ENCODE measurements at regions not wholly inside any gene's neighbourhood (a gene's known extent, or its start where the extent isn't known, plus 50 kb on each side); places are given as distances from the start of the nearest gene placed in this dataset.
"Not testable (repeated sequence)": the region's sequence is repeated elsewhere in the genome, so short reads cannot be mapped to it uniquely, and the experiment has no call there.

DNA sequence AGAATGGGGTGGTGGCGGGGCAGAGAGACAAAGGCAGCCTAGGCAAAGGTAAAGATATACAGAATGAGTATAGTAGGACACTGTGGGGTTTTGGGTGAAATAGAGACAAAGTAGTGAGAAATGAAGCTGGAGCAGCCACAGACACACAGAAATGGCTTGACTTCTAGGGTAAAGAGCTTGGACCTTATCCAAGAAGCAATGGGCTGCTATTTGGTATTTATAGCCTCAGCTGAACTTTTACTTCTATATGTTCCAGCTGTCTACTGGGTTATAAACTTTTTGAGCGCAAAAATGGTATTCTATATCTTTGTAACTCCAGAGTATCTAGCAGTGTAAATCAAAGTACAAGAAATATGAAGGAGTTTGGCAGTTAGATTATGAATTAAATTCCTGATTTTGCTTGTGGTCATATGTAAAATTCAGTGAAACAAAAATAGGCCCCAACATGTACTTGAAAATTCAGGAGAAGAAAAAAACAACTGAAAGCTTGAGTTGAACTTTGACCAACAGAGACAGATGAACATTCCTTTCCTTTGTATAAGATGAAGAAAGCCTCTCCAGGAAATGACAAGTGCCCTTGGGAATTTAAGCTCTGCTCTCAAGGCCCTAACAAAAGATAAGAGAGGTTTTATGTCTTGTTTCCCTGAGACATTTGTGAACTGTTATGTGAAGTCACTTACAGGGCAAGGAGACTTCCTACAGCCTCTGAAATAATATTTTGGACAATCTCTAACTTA, 64.6 kb upstream of the XIST start:
- no peak for DNase-seq (ENCODE audit: low read depth in 6 of 9, low spot score in 9 of 9)
- WGBS, result 92% methylated on average over 2 of the region's 2 CpGs
- Histone ChIP-seq H3K36me3 (ENCODE audit: control insufficient read depth in 2 of 2, insufficient read depth in 2 of 2, low read length in 1 of 2) (no peaks in the 10 kb centered on the region), H3K9me3 (ENCODE audit: control insufficient read depth in 2 of 2, insufficient read depth in 1 of 2, low read length in 1 of 2) (no peaks in the 10 kb centered on the region), H3K4me1 (ENCODE audit: control insufficient read depth in 2 of 2, insufficient read depth in 2 of 2, low read length in 2 of 2) (no peaks in the 10 kb centered on the region), H3K27ac (ENCODE audit: low read depth in 1 of 2, low read length in 1 of 2) (no peak overlapping the region), H3K4me3 (ENCODE audit: low read length in 2 of 2) (no peak overlapping the region), H3K27me3 (ENCODE audit: control insufficient read depth in 2 of 2, insufficient read depth in 1 of 2, low read length in 1 of 2) (no peaks in the 10 kb centered on the region)

DNA sequence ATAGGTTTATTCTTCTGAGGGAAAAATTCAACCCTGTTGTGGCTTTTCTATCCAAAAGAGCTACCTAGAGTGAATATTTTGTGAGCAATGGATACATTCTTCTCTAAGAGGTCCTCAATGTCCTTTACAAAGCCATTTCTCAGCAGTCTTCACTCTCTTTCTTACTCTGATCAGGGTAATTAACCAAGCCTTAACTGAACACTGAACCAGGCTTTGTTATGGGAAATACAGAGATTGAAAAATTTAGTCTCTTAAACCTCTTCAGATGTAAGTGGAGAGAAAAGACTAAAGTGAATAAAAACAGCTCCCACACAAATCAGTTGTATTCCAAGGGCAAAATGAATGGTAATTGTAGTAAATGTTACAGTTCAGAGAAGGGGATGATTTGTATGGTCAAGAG, 64.0 kb upstream of the XIST start:
- Histone ChIP-seq H3K27ac (ENCODE audit: low read depth in 1 of 2, low read length in 1 of 2) (no peak overlapping the region), H3K4me3 (ENCODE audit: low read length in 2 of 2) (no peak overlapping the region), H3K36me3 (ENCODE audit: control insufficient read depth in 2 of 2, insufficient read depth in 2 of 2, low read length in 1 of 2) (no peaks in the 10 kb centered on the region), H3K27me3 (ENCODE audit: control insufficient read depth in 2 of 2, insufficient read depth in 1 of 2, low read length in 1 of 2) (no peaks in the 10 kb centered on the region), H3K9me3 (ENCODE audit: control insufficient read depth in 2 of 2, insufficient read depth in 1 of 2, low read length in 1 of 2) (no peaks in the 10 kb centered on the region), H3K4me1 (ENCODE audit: control insufficient read depth in 2 of 2, insufficient read depth in 2 of 2, low read length in 2 of 2) (no peaks in the 10 kb centered on the region)
- DNase-seq (ENCODE audit: low read depth in 6 of 9, low spot score in 9 of 9), result no peak

- H3K4me3 ChIP-seq (ENCODE audit: low read length in 2 of 2); H3K9me3 ChIP-seq (ENCODE audit: control insufficient read depth in 2 of 2, insufficient read depth in 1 of 2, low read length in 1 of 2); DNase-seq (ENCODE audit: low read depth in 6 of 9, low spot score in 9 of 9); H3K27ac ChIP-seq (ENCODE audit: low read depth in 1 of 2, low read length in 1 of 2); H3K36me3 ChIP-seq (ENCODE audit: control insufficient read depth in 2 of 2, insufficient read depth in 2 of 2, low read length in 1 of 2); H3K4me1 ChIP-seq (ENCODE audit: control insufficient read depth in 2 of 2, insufficient read depth in 2 of 2, low read length in 2 of 2); H3K27me3 ChIP-seq (ENCODE audit: control insufficient read depth in 2 of 2, insufficient read depth in 1 of 2, low read length in 1 of 2): not testable (repeated sequence)
Measured at GRCh38 chrX:73914792-73915191, 62.3 kb upstream of the XIST start.

DNA sequence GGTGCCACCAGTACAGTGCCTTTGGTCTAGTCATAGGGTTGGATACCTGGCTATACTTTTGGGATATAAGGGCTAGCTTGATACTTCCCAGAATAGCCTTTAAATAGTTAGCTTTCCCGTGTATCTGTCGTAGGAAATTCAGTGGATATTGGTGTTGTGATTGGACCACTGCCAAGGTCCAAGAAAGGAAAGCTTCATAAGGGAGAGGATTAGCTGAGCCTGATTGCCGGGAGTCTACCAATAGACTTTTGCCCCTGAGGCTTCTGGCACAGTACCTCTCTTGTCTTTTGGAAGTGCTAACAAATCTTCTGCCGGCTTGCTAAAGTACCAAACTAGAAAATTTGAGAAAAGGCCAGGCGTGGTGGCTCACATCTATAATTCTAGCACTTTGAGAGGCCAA, 61.1 kb upstream of the XIST start:
- DNase-seq (ENCODE audit: low read depth in 6 of 9, low spot score in 9 of 9), result no peak
- H3K4me3 ChIP-seq (ENCODE audit: low read length in 2 of 2), result no peak overlapping the region

DNA sequence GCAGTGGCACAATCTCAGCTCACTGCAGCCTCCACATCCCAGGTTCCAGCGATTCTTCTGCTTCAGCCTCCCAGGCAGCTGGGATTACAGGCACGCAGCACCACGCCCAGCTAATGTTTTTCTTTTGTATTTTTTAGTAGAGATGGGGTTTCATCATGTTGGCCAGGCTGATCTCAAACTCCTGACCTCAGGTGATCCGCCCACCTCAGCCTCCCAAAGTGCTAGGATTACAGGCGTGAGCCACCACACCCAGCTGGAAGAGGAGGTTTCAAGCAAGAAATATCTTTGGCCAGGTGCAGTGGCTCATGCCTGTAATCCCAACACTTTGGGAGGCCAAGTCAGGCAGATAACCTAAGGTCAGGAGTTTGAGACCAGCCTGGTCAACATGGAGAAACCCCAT, 59.4 kb upstream of the XIST start:
- not testable (repeated sequence) for H3K36me3 ChIP-seq (ENCODE audit: control insufficient read depth in 2 of 2, insufficient read depth in 2 of 2, low read length in 1 of 2); H3K27ac ChIP-seq (ENCODE audit: low read depth in 1 of 2, low read length in 1 of 2); H3K4me1 ChIP-seq (ENCODE audit: control insufficient read depth in 2 of 2, insufficient read depth in 2 of 2, low read length in 2 of 2); H3K9me3 ChIP-seq (ENCODE audit: control insufficient read depth in 2 of 2, insufficient read depth in 1 of 2, low read length in 1 of 2); DNase-seq (ENCODE audit: low read depth in 6 of 9, low spot score in 9 of 9); H3K27me3 ChIP-seq (ENCODE audit: control insufficient read depth in 2 of 2, insufficient read depth in 1 of 2, low read length in 1 of 2); H3K4me3 ChIP-seq (ENCODE audit: low read length in 2 of 2)
- WGBS, result over 99% methylated on average over 5 of the region's 5 CpGs

More for the DNA sequence above, 61.1 kb upstream of the XIST start:
- Histone ChIP-seq H3K27me3 (ENCODE audit: control insufficient read depth in 2 of 2, insufficient read depth in 1 of 2, low read length in 1 of 2) (no peaks in the 10 kb centered on the region), H3K27ac (ENCODE audit: low read depth in 1 of 2, low read length in 1 of 2) (no peak overlapping the region), H3K4me1 (ENCODE audit: control insufficient read depth in 2 of 2, insufficient read depth in 2 of 2, low read length in 2 of 2) (no peaks in the 10 kb centered on the region), H3K36me3 (ENCODE audit: control insufficient read depth in 2 of 2, insufficient read depth in 2 of 2, low read length in 1 of 2) (no peaks in the 10 kb centered on the region), H3K9me3 (ENCODE audit: control insufficient read depth in 2 of 2, insufficient read depth in 1 of 2, low read length in 1 of 2) (no peaks in the 10 kb centered on the region)
- WGBS, result 86% methylated on average over 5 of the region's 5 CpGs

DNA sequence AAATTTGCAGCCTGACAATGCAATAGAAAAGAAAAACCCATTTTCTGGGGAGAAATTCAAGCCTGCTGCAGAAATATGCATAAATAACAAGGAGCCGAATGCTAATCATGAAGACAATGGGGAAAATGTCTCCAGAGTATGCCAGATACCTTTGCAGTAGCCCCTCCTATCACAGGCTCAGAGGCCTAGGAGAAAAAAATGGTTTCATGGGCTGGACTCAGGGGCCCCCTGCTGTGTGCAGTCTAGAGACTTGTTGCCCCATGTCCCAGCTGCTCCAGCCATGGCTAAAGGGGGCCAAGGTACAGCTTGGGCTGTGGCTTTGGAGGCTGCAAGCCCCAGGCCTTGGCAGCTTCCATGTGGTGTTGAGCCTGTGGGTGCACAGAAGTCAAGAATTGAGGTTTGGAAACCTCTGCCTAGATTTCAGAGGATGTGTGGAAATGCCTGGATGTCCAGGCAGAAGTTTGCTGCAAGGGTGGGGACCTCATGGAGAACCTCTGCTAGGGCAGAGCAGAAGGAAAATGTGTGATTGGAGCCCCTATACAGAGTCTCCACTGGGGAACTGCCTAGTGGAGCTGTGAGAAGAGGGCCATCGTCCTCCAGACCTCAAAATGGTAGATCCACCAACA, 53.3 kb upstream of the XIST start:
- not testable (repeated sequence) for H3K27me3 ChIP-seq (ENCODE audit: control insufficient read depth in 2 of 2, insufficient read depth in 1 of 2, low read length in 1 of 2); H3K36me3 ChIP-seq (ENCODE audit: control insufficient read depth in 2 of 2, insufficient read depth in 2 of 2, low read length in 1 of 2); H3K4me1 ChIP-seq (ENCODE audit: control insufficient read depth in 2 of 2, insufficient read depth in 2 of 2, low read length in 2 of 2); H3K9me3 ChIP-seq (ENCODE audit: control insufficient read depth in 2 of 2, insufficient read depth in 1 of 2, low read length in 1 of 2); H3K27ac ChIP-seq (ENCODE audit: low read depth in 1 of 2, low read length in 1 of 2); H3K4me3 ChIP-seq (ENCODE audit: low read length in 2 of 2); DNase-seq (ENCODE audit: low read depth in 6 of 9, low spot score in 9 of 9)
- WGBS, result 90% methylated on average over 2 of the region's 2 CpGs

DNA sequence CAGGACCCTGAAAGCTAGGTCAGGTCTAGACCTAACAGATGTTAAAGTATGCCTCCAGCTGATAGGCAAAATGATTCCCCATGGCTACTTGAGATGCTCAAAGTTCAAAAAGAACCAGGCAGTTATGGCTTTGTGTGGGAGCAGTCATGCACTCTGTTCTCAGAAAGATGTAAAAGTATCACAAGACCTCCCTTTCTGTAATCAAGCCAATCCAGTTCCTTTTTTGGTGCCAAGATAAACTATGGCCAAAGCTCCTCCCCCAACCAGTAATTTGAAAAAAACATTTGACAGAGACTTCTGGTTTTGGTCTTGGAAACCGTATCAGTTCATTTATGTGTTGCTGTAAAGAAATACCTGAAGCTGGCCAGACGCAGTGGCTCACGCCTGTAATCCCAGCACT, 51.4 kb upstream of the XIST start:
- Histone ChIP-seq H3K36me3 (ENCODE audit: control insufficient read depth in 2 of 2, insufficient read depth in 2 of 2, low read length in 1 of 2) (no peaks in the 10 kb centered on the region), H3K27ac (ENCODE audit: low read depth in 1 of 2, low read length in 1 of 2) (no peak overlapping the region), H3K4me3 (ENCODE audit: low read length in 2 of 2) (no peak overlapping the region), H3K9me3 (ENCODE audit: control insufficient read depth in 2 of 2, insufficient read depth in 1 of 2, low read length in 1 of 2) (peaks cover 0 to 3% of the 10 kb centered on the region in 2 donors), H3K27me3 (ENCODE audit: control insufficient read depth in 2 of 2, insufficient read depth in 1 of 2, low read length in 1 of 2) (no peaks in the 10 kb centered on the region), H3K4me1 (ENCODE audit: control insufficient read depth in 2 of 2, insufficient read depth in 2 of 2, low read length in 2 of 2) (no peaks in the 10 kb centered on the region)
- WGBS, result 79% methylated on average over 3 of the region's 3 CpGs
- no peak for DNase-seq (ENCODE audit: low read depth in 6 of 9, low spot score in 9 of 9)
